H1 (cell line): ENCODE measurements at regions not wholly inside any gene's neighbourhood (a gene's known extent, or its start where the extent isn't known, plus 50 kb on each side); places are given as distances from the start of the nearest gene placed in this dataset.

Experiments
- CTCF ChIA-PET: fragments of 300-600 bp; sonication (Branson Sonifier 250); formaldehyde crosslinking; loops from one replicate; lab custom pipeline; 2021; ENCODE audit not compliant: partially characterized antibody; lab: Charles Lee
- POLR2A ChIA-PET: fragments of 300-600 bp; sonication (Branson Sonifier 250); formaldehyde crosslinking; loops from one replicate; lab custom pipeline; 2021; ENCODE audit warnings: inconsistent platforms; ENCODE audit not compliant: partially characterized antibody; lab: Charles Lee
- DNase-seq, 2 experiments: peaks; one replicate each; pipeline versions ENCODE4 v3.0.0 to v3.0.0-alpha.2; 2010 to 2022; ENCODE audit warnings: low spot score in 2 of 2, low read depth in 1 of 2, mixed read lengths in 1 of 2
- FAIRE-seq: peaks from 2 replicates; lab custom pipeline; 2011; peaks lifted over from hg19 to GRCh38; lab: Jason Lieb, UNC
- H2AFZ ChIP-seq: 2 replicates; pipeline ENCODE4 v1.8.1; 2012; ENCODE audit warnings: low read length, inconsistent platforms
- H2AK5ac ChIP-seq: 2 replicates; pipeline ENCODE4 v1.6.1; 2013; ENCODE audit warnings: low read depth, low read length
- H2BK120ac ChIP-seq: replicated peaks from 2 replicates; pipeline ENCODE3; 2013; ENCODE audit warnings: low read depth, low read length, inconsistent platforms
- H2BK12ac ChIP-seq: 2 replicates; pipeline ENCODE4 v1.6.1; 2013; ENCODE audit warnings: low read depth, low read length
- H2BK15ac ChIP-seq: 2 replicates; pipeline ENCODE4 v1.6.1; 2013; ENCODE audit warnings: low read length
- H2BK20ac ChIP-seq: 2 replicates; pipeline ENCODE4 v1.6.1; 2013; ENCODE audit warnings: low read length
- H2BK5ac ChIP-seq: 2 replicates; pipeline ENCODE4 v1.6.1; 2013; ENCODE audit warnings: low read depth, low read length
- H3K14ac ChIP-seq: 2 replicates; pipeline ENCODE4 v1.6.1; 2013; ENCODE audit warnings: inconsistent platforms; ENCODE audit not compliant: insufficient read length
- H3K18ac ChIP-seq: 2 replicates; pipeline ENCODE4 v1.6.1; 2013; ENCODE audit warnings: low read length; ENCODE audit errors: extremely low read depth
- H3K23ac ChIP-seq: 2 replicates; pipeline ENCODE4 v1.6.1; 2013; ENCODE audit warnings: inconsistent platforms; ENCODE audit not compliant: insufficient read length
- H3K23me2 ChIP-seq: 2 replicates; pipeline ENCODE4 v1.6.1; 2013; ENCODE audit warnings: low read depth, low read length
- H3K27ac ChIP-seq: 2 replicates; pipeline ENCODE4 v1.6.1; 2011; ENCODE audit warnings: low read depth, low read length, inconsistent platforms
- H3K27me3 ChIP-seq, 4 experiments: replicated peaks in 1 of 4; 1 replicate in 1 of 4; 2 replicates in 3 of 4; pipeline versions ENCODE4 v1.6.1 to v1.8.1; 2011 to 2013; ENCODE audit warnings: low read length in 3 of 4, mild to moderate bottlenecking in 3 of 4, inconsistent platforms in 2 of 4, mixed read lengths in 2 of 4, moderate library complexity in 1 of 4; ENCODE audit not compliant: control insufficient read depth in 3 of 4, insufficient read depth in 3 of 4; ENCODE audit errors: extremely low read depth in 1 of 4
- H3K36me3 ChIP-seq, 4 experiments: 2 replicates each; pipeline versions ENCODE4 v1.6.1 to v1.8.1; 2011 to 2013; ENCODE audit warnings: mild to moderate bottlenecking in 4 of 4, low read length in 3 of 4, moderate library complexity in 2 of 4, control low read depth in 1 of 4, inconsistent platforms in 1 of 4; ENCODE audit not compliant: insufficient read depth in 4 of 4, control insufficient read depth in 2 of 4
- H3K4ac ChIP-seq: replicated peaks from 2 replicates; pipeline ENCODE3; 2013; ENCODE audit warnings: low read length, low read depth, mixed read lengths, inconsistent platforms; ENCODE audit not compliant: insufficient read length
- H3K4me1 ChIP-seq, 4 experiments: replicated peaks in 1 of 4; 1 replicate in 1 of 4; 2 replicates in 3 of 4; pipeline versions ENCODE4 v1.6.1 to v1.8.1; 2011 to 2013; ENCODE audit warnings: low read length in 3 of 4, inconsistent platforms in 2 of 4, mixed read lengths in 1 of 4; ENCODE audit not compliant: insufficient read depth in 4 of 4, control insufficient read depth in 3 of 4
- H3K4me2 ChIP-seq, 2 experiments: 2 replicates each; pipeline versions ENCODE4 v1.6.1 to v1.8.1; 2011 to 2013; ENCODE audit warnings: low read depth in 2 of 2, low read length in 2 of 2, control low read depth in 1 of 2, inconsistent platforms in 1 of 2, mild to moderate bottlenecking in 1 of 2; ENCODE audit not compliant: insufficient read depth in 1 of 2
- H3K4me3 ChIP-seq, 4 experiments: fragments of 200-600, 300-600 bp in 1 of 4; sonication (generic), shearing (Covaris generic), sonication (Bioruptor Twin) in 1 of 4; 2 replicates each; pipeline versions ENCODE4 v1.5.1 to v1.8.1; 2011 to 2016; ENCODE audit warnings: low read length in 4 of 4, low read depth in 3 of 4, control low read depth in 2 of 4, inconsistent platforms in 2 of 4, mild to moderate bottlenecking in 2 of 4, mixed read lengths in 1 of 4, moderate library complexity in 1 of 4; ENCODE audit not compliant: insufficient read depth in 2 of 4; ENCODE audit errors: extremely low read depth in 1 of 4
- H3K56ac ChIP-seq: replicated peaks from 2 replicates; pipeline ENCODE3; 2013; ENCODE audit warnings: low read depth, mild to moderate bottlenecking, mixed read lengths, low read length, inconsistent platforms; ENCODE audit not compliant: insufficient read length
- H3K79me1 ChIP-seq: 2 replicates; pipeline ENCODE4 v1.6.1; 2013; ENCODE audit warnings: low read depth, low read length, control low read depth
- H3K79me2 ChIP-seq, 2 experiments: 2 replicates each; pipeline versions ENCODE4 v1.6.1 to v1.8.1; 2012 to 2013; ENCODE audit warnings: low read length in 2 of 2, mild to moderate bottlenecking in 2 of 2, inconsistent platforms in 1 of 2; ENCODE audit not compliant: insufficient read depth in 2 of 2, control insufficient read depth in 1 of 2
- H3K9ac ChIP-seq, 4 experiments: replicated peaks in 1 of 4; 1 replicate in 1 of 4; 2 replicates in 3 of 4; pipeline versions ENCODE4 v1.6.1 to v1.8.1; 2011 to 2013; ENCODE audit warnings: low read depth in 3 of 4, low read length in 3 of 4, control low read depth in 2 of 4, mild to moderate bottlenecking in 2 of 4, moderate library complexity in 2 of 4, inconsistent platforms in 1 of 4; ENCODE audit errors: extremely low read depth in 1 of 4
- H3K9me3 ChIP-seq, 2 experiments: 2 replicates each; pipeline versions ENCODE4 v1.6.1 to v1.8.1; 2012 to 2013; ENCODE audit warnings: mild to moderate bottlenecking in 2 of 2, moderate library complexity in 2 of 2, control low read depth in 1 of 2, inconsistent platforms in 1 of 2, low read depth in 1 of 2, low read length in 1 of 2, mixed read lengths in 1 of 2; ENCODE audit not compliant: insufficient read depth in 2 of 2
- H4K20me1 ChIP-seq, 2 experiments: replicated peaks in 1 of 2; 2 replicates each; pipeline versions ENCODE3 to v1.8.1; 2011 to 2013; ENCODE audit warnings: inconsistent platforms in 2 of 2, low read length in 2 of 2, mild to moderate bottlenecking in 1 of 2; ENCODE audit not compliant: insufficient read depth in 2 of 2, control insufficient read depth in 1 of 2
- H4K5ac ChIP-seq: 2 replicates; pipeline ENCODE4 v1.6.1; 2013; ENCODE audit warnings: low read length, low read depth, mixed read lengths, inconsistent platforms; ENCODE audit not compliant: insufficient read length
- H4K8ac ChIP-seq: 2 replicates; pipeline ENCODE4 v1.8.0; 2013; ENCODE audit warnings: mild to moderate bottlenecking, moderate library complexity, low read length, inconsistent platforms; ENCODE audit not compliant: insufficient read depth; ENCODE audit errors: extremely low read depth
- H4K91ac ChIP-seq: replicated peaks from 2 replicates; pipeline ENCODE3; 2013; ENCODE audit warnings: low read length, mixed read lengths, inconsistent platforms; ENCODE audit not compliant: insufficient read length
- CHD1 ChIP-seq: IDR thresholded peaks from 2 replicates; pipeline ENCODE4 v1.6.1; 2012; ENCODE audit warnings: low read depth, low read length, improper control_type of control experiment
- CTBP2 ChIP-seq: IDR thresholded peaks from 2 replicates; pipeline ENCODE4 v1.7.0; 2011; ENCODE audit warnings: borderline replicate concordance, mild to moderate bottlenecking, moderate library complexity, mixed read lengths, low read length; ENCODE audit not compliant: insufficient read depth, insufficient read length
- WGBS, 2 experiments: shearing (Covaris generic) in 1 of 2; methylation state at CpG; one replicate each; pipeline versions ENCODE4 v1.1.6 to v1.1.7; 2013 to 2015; ENCODE audit warnings: low lambda C conversion rate in 2 of 2, mixed read lengths in 2 of 2, inconsistent platforms in 1 of 2, low coverage in 1 of 2, missing lambda C conversion rate in 1 of 2; ENCODE audit not compliant: insufficient replicate concordance in 2 of 2, insufficient coverage in 1 of 2, insufficient read length in 1 of 2; ENCODE audit errors: extremely low coverage in 1 of 2, missing lambda C conversion rate in 1 of 2; 5-methylcytosine and 5-hydroxymethylcytosine counted together
- TF ChIP-seq, protein P1 (sequence below): IDR thresholded peaks from 2 replicates; pipeline ENCODE4 v1.6.1; 2012; ENCODE audit warnings: inconsistent platforms

DNA sequence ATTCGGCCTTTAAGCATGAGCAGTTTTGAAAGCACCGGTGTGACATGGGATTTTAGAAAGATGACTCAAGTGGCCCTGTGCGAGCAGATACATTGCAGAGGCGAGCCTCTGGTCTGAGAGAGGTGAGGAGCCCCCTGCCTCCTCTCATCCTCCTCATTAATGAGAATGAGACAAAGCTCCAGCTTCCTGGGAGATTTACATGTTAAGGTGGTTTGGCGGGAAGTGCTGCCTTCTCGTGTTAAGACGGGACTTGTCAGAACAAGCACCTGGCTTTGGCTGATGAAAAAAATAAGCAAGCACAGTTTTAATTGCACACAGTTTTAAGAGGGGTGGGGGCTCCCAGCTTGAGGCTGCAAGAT lies 68.1 kb downstream of the ACTL7B start:
- Histone ChIP-seq H3K4me1 (peaks cover 0 to 3% (median 1%) of the 10 kb centered on the region in 4 experiments; a peak in 2 of 7 replicates), H4K20me1 (no peaks in the 10 kb centered on the region), H3K27ac (no peak overlapping the region), H4K5ac (no peak overlapping the region), H3K4ac (no peak overlapping the region), H3K9ac (no peak overlapping the region), H2BK15ac (no peak overlapping the region), H3K18ac (no peak overlapping the region), H2AK5ac (no peak overlapping the region), H2BK12ac (no peak overlapping the region), H3K14ac (no peak overlapping the region), H3K56ac (no peak overlapping the region), H3K79me1 (no peaks in the 10 kb centered on the region), H3K9me3 (peaks cover under 1 to 3% of the 10 kb centered on the region in 2 experiments; a peak in 2 of 4 replicates), H3K4me2 (peak overlapping the region in 1 of 2 experiments; percentile 2; a peak in 1 of 4 replicates), H4K91ac (no peak overlapping the region), H2BK120ac (no peak overlapping the region), H3K36me3 (no peaks in the 10 kb centered on the region), H4K8ac (no peak overlapping the region), H3K79me2 (no peaks in the 10 kb centered on the region), H2BK20ac (no peak overlapping the region), H2AFZ (no peak overlapping the region), H3K23ac (no peak overlapping the region), H2BK5ac (no peak overlapping the region; the same call in 1 of the 2 replicates), H3K4me3 (no peak overlapping the region), H3K27me3 (no peaks in the 10 kb centered on the region), H3K23me2 (no peaks in the 10 kb centered on the region)
- POLR2A ChIA-PET = no interaction called here
- FAIRE-seq (no peak), DNase-seq (no peak)
- TF ChIP-seq CTBP2 (no peak), CHD1 (no peak)
- TF ChIP-seq, protein P1, sequence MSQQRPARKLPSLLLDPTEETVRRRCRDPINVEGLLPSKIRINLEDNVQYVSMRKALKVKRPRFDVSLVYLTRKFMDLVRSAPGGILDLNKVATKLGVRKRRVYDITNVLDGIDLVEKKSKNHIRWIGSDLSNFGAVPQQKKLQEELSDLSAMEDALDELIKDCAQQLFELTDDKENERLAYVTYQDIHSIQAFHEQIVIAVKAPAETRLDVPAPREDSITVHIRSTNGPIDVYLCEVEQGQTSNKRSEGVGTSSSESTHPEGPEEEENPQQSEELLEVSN = peak; percentile 61
- CTCF ChIA-PET = interaction anchor here (1.9 kb wide), 1 partner anchor 26 kb away, joined by 6 read pairs; no protein-coding TSS in a partner anchor
- WGBS, 2 experiments = 89% methylated on average over 7 of the region's 7 CpGs; no CpG with 5 or more reads in 1 of the 2 experiments
